ENCODE measurements at regions not wholly inside any gene's neighbourhood (a gene's known extent, or its start where the extent isn't known, plus 50 kb on each side); places are given as distances from the start of the nearest gene placed in this dataset.

DNA sequence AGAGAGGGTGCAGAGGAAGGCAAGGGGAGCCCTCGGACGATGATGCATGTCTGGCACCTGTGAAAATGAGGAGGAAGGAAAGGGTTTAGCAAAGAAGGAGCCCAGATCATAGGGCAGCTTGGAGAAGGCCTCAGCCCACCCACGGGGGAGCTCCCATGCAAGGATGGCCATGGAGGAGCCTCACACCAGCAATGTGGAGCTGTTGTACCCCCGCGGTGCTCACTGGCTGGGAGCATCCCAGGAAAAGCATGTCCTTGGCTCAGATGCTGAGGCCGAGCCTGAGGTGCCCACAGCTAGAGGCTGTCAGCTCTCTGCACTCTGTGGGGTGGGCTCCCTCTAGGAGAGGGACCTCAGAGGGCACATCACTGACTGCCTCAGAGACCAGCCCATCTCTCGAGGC is 622.6 kb downstream of the AACS start:
- Histone ChIP-seq H3K36me3 (no peaks in the 10 kb centered on the region), H3K4me3 (no peak overlapping the region), H3K27me3 (no peaks in the 10 kb centered on the region), H3K9me3 (no peaks in the 10 kb centered on the region), H3K4me1 (no peaks in the 10 kb centered on the region), H3K27ac (no peak overlapping the region)
- DNase-seq: no peak
- TF ChIP-seq, protein P1, sequence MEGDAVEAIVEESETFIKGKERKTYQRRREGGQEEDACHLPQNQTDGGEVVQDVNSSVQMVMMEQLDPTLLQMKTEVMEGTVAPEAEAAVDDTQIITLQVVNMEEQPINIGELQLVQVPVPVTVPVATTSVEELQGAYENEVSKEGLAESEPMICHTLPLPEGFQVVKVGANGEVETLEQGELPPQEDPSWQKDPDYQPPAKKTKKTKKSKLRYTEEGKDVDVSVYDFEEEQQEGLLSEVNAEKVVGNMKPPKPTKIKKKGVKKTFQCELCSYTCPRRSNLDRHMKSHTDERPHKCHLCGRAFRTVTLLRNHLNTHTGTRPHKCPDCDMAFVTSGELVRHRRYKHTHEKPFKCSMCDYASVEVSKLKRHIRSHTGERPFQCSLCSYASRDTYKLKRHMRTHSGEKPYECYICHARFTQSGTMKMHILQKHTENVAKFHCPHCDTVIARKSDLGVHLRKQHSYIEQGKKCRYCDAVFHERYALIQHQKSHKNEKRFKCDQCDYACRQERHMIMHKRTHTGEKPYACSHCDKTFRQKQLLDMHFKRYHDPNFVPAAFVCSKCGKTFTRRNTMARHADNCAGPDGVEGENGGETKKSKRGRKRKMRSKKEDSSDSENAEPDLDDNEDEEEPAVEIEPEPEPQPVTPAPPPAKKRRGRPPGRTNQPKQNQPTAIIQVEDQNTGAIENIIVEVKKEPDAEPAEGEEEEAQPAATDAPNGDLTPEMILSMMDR (IDR thresholded peaks at IDR 0.05): no peak
- no peak for TF ChIP-seq POLR2A (IDR thresholded peaks at IDR 0.05)

DNA sequence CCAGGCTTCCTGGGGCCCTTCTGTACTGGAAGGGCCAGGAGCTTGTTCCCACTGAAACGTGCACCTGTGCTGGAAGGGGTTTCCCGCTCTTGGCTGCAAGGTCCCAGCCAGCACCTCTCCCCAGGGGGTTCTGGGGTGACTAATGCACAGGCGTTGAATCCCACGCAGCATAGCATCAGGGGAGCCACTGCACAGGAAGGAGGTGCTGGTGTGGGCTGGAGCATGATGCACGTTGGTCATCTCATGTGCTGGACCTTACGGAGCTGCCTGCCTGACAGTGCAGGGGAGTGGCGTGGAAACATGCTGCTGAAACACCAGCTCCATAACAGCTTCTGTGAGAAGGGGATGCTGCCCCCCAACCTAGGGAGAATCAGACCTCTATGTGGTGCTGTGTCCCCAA is 623.0 kb downstream of the AACS start:
- Histone ChIP-seq H3K36me3 (no peaks in the 10 kb centered on the region), H3K4me1 (no peaks in the 10 kb centered on the region), H3K27ac (no peak overlapping the region), H3K9me3 (no peaks in the 10 kb centered on the region), H3K4me3 (no peak overlapping the region), H3K27me3 (no peaks in the 10 kb centered on the region)
- DNase-seq: no peak
- TF ChIP-seq POLR2A (IDR thresholded peaks at IDR 0.05): no peak
- TF ChIP-seq, protein P1 (IDR thresholded peaks at IDR 0.05): no peak

DNA sequence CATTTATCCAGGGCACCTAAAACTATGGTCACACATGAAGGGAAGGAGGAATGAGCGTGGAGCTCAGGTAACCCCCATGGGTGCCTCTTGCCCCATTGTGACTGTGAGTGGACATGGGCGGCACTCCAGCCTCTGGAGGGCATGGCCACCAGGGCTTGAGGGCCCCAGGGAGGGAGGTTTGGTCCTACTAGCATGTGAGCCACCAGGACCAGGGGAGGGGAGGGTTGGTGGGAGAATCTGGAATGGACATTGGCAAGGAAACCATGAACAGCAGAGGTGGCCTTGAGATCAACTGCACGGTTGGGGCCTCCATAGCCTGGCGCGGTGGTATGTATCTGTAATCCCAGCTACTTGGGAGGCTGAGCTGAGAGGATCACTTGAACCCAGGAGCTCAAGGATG is 623.6 kb downstream of the AACS start:
- H3K4me3 ChIP-seq: no peak overlapping the region
- no peak overlapping the region for H3K27ac ChIP-seq
- no peaks in the 10 kb centered on the region for H3K4me1 ChIP-seq
- no peak for DNase-seq
- TF ChIP-seq, protein P1 (IDR thresholded peaks at IDR 0.05): no peak
- no peak for TF ChIP-seq POLR2A (IDR thresholded peaks at IDR 0.05)
- H3K9me3 ChIP-seq: no peaks in the 10 kb centered on the region
- H3K27me3 ChIP-seq: no peaks in the 10 kb centered on the region
- H3K36me3 ChIP-seq: no peaks in the 10 kb centered on the region

DNA sequence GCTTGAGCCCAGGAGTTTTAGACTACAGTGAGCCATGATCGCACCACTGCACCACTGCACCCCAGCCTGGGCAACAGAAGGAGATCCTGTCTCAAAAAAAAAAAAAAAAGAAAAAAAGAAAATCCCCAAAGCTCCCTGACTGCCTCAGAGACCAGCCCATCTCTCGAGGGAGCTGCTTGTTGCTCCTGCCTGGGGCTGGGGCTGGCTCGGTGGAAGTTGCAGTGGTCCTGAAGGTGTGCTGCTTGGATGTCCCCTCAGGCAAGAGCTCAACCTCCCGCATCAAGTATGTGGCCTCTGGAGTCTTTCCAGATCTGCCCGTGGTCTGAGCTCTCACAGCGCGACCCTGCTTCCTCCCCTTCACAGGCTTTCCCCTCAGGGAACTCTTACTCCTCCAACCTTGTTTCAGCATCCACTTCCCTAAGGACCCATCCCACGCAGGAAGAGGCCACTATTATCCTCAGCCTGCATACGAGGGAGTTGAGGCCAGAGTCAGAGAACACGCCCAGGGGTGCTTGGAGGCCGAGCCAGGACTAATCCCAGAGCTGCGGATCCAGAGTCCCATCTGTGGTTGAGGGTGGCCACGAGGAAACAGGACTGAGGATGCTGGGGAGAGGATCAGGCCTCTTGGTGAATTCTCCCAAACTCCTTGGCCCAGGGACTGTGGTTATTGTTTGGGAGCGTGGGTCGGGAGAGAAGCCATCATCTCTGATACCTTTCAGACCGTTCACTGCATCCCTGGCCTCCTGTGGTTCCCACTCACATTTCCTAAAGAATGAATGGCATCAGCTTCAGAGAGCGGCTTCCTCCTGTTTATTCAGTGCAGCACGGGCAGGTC is 624.6 kb downstream of the AACS start:
- Histone ChIP-seq H3K27me3 (no peaks in the 10 kb centered on the region), H3K4me3 (no peak overlapping the region), H3K27ac (no peak overlapping the region), H3K9me3 (no peaks in the 10 kb centered on the region), H3K4me1 (no peaks in the 10 kb centered on the region), H3K36me3 (no peaks in the 10 kb centered on the region)
- DNase-seq: no peak
- TF ChIP-seq, protein P1 (IDR thresholded peaks at IDR 0.05): no peak
- no peak for TF ChIP-seq POLR2A (IDR thresholded peaks at IDR 0.05)

DNA sequence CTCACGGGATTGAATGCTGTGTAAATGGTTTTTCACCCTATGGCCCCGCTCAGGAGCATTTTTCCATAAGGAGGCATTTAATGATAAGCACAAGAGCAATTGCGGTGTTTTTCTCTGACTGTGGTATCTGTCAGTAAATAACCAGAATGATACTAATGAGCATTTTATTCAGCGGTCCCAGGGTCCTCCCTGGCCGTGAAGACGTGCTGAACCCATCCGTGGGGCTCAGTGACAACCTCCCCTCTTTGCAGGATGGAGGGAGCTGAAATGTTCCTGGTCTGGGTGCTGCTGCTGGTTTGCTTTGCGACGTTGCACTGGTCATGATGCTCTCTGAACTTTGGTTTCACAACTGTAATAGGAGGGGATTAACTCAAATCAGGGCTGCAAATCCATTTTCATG is 625.6 kb downstream of the AACS start:
- no peaks in the 10 kb centered on the region for H3K36me3 ChIP-seq
- no peaks in the 10 kb centered on the region for H3K9me3 ChIP-seq
- H3K4me3 ChIP-seq: no peak overlapping the region
- no peaks in the 10 kb centered on the region for H3K27me3 ChIP-seq
- H3K27ac ChIP-seq: no peak overlapping the region
- H3K4me1 ChIP-seq: no peaks in the 10 kb centered on the region
- DNase-seq: no peak
- TF ChIP-seq POLR2A (IDR thresholded peaks at IDR 0.05): no peak
- TF ChIP-seq, protein P1 (IDR thresholded peaks at IDR 0.05): no peak
